ENCODE measurements at regions not wholly inside any gene's neighbourhood (a gene's known extent, or its start where the extent isn't known, plus 50 kb on each side); places are given as distances from the start of the nearest gene placed in this dataset.
"Not testable (repeated sequence)": the region's sequence is repeated elsewhere in the genome, so short reads cannot be mapped to it uniquely, and the experiment has no call there.

- DNase-seq, result not testable (repeated sequence)
Measured at GRCh38 chr13:78056865-78057264, 138.2 kb upstream of the EDNRB start.

GRCh38 chr13:78054157-78054556 lies 135.5 kb upstream of the EDNRB start:
- DNase-seq, result no peak

GRCh38 chr13:78047151-78047550 lies 128.5 kb upstream of the EDNRB start:
- no peak for DNase-seq

- no peak for DNase-seq
Measured at GRCh38 chr13:78046331-78046730, 127.7 kb upstream of the EDNRB start.

- no peak for DNase-seq
Measured at GRCh38 chr13:78045916-78046315, 127.3 kb upstream of the EDNRB start.

- not testable (repeated sequence) for DNase-seq
Measured at GRCh38 chr13:78041366-78041765, 122.7 kb upstream of the EDNRB start.

- DNase-seq, result no peak
Measured at GRCh38 chr13:78040205-78040830, 121.7 kb upstream of the EDNRB start.

GRCh38 chr13:78036841-78037240 lies 118.2 kb upstream of the EDNRB start:
- no peak for DNase-seq

- DNase-seq, result no peak
Measured at GRCh38 chr13:78035500-78035899, 116.9 kb upstream of the EDNRB start.

- no peak for DNase-seq
Measured at GRCh38 chr13:78033509-78033908, 114.9 kb upstream of the EDNRB start.

GRCh38 chr13:78032132-78032531 lies 113.5 kb upstream of the EDNRB start:
- DNase-seq, result no peak

- DNase-seq, result no peak
Measured at GRCh38 chr13:78030341-78030896, 111.8 kb upstream of the EDNRB start.

- DNase-seq, result no peak
Measured at GRCh38 chr13:78029901-78030300, 111.3 kb upstream of the EDNRB start.

GRCh38 chr13:78028960-78029359 lies 110.3 kb upstream of the EDNRB start:
- DNase-seq, result no peak

- DNase-seq, result no peak
Measured at GRCh38 chr13:78024996-78025395, 106.4 kb upstream of the EDNRB start.

GRCh38 chr13:78022164-78022877 lies 103.7 kb upstream of the EDNRB start:
- peak; percentile 40 for DNase-seq

- no peak for DNase-seq
Measured at GRCh38 chr13:78020861-78021260, 102.2 kb upstream of the EDNRB start.

- DNase-seq, result no peak
Measured at GRCh38 chr13:78015782-78016181, 97.2 kb upstream of the EDNRB start.

- DNase-seq, result no peak
Measured at GRCh38 chr13:78012046-78012445, 93.4 kb upstream of the EDNRB start.

- no peak for DNase-seq
Measured at GRCh38 chr13:78004821-78005220, 86.2 kb upstream of the EDNRB start.

- DNase-seq, result no peak
Measured at GRCh38 chr13:77999746-78000145, 81.1 kb upstream of the EDNRB start.

- DNase-seq, result no peak
Measured at GRCh38 chr13:77994166-77994565, 75.5 kb upstream of the EDNRB start.

- DNase-seq, result no peak
Measured at GRCh38 chr13:77991003-77991402, 72.4 kb upstream of the EDNRB start.

- DNase-seq, result no peak
Measured at GRCh38 chr13:77989281-77989680, 70.7 kb upstream of the EDNRB start.

GRCh38 chr13:77988355-77988754 lies 69.7 kb upstream of the EDNRB start:
- DNase-seq, result no peak
